HEK293 (cell line): ENCODE measurements at regions not wholly inside any gene's neighbourhood (a gene's known extent, or its start where the extent isn't known, plus 50 kb on each side); places are given as distances from the start of the nearest gene placed in this dataset.
A peak's percentile ranks its signal among the peaks of the same experiment; 100 is the strongest.

Experiments used
- CTCF ChIA-PET: fragments of 350-600 bp; formaldehyde crosslinking; extraction: SDS; loops from one replicate; lab custom pipeline; 2021; ENCODE audit warnings: antibody characterized with exemption; lab: Yijun Ruan, JAX
- POLR2A ChIA-PET: fragments of 300-600 bp; formaldehyde crosslinking; extraction: SDS; loops from one replicate; lab custom pipeline; 2020; ENCODE audit warnings: antibody characterized with exemption, inconsistent platforms; lab: Yijun Ruan, JAX
- H3K27ac ChIP-seq: fragments of 200-500 bp; sonication (Bioruptor generic); 2 replicates; pipeline ENCODE4 v1.5.1; 2014; ENCODE audit warnings: low read depth, low read length, control low read depth, inconsistent platforms; ENCODE audit errors: extremely low read depth
- H3K36me3 ChIP-seq, 2 experiments: fragments of 200-500 bp in 1 of 2; sonication (Bioruptor generic) in 1 of 2; 1 replicate in 1 of 2; 2 replicates in 1 of 2; pipeline ENCODE4 v1.5.1; 2014 to 2017; ENCODE audit warnings: inconsistent platforms in 2 of 2, low read length in 2 of 2; ENCODE audit not compliant: control insufficient read depth in 2 of 2, insufficient read depth in 1 of 2
- H3K4me1 ChIP-seq: fragments of 200-500 bp; sonication (Bioruptor generic); 2 replicates; pipeline ENCODE4 v1.5.1; 2014; ENCODE audit warnings: mild to moderate bottlenecking, low read length, inconsistent platforms; ENCODE audit not compliant: control insufficient read depth, insufficient read depth
- H3K4me3 ChIP-seq: 2 replicates; pipeline ENCODE4 v1.5.1; 2011; ENCODE audit warnings: low read depth, mild to moderate bottlenecking, control low read depth, low read length, moderate library complexity
- H3K9me3 ChIP-seq: fragments of 200-500 bp; sonication (Bioruptor generic); 2 replicates; pipeline ENCODE4 v1.5.1; 2014; ENCODE audit warnings: low read depth, low read length, inconsistent platforms; ENCODE audit not compliant: control insufficient read depth, insufficient read depth
- AEBP2 ChIP-seq: fragments of 450-650 bp; formaldehyde crosslinking; IDR thresholded peaks from 2 replicates; pipeline ENCODE4 v1.5.1; 2016; ENCODE audit warnings: missing biosample characterization, missing genetic modification characterization, borderline replicate concordance
- BCL6B ChIP-seq: fragments of 450-650 bp; formaldehyde crosslinking; IDR thresholded peaks from 2 replicates; pipeline ENCODE4 v1.5.1; 2017; ENCODE audit warnings: missing biosample characterization, missing genetic modification characterization
- CTCF ChIP-seq: fragments of 450-650 bp; formaldehyde crosslinking; IDR thresholded peaks from 2 replicates; pipeline ENCODE4 v1.5.1; 2016; ENCODE audit warnings: missing biosample characterization, missing genetic modification characterization
- GLI4 ChIP-seq: fragments of 450-650 bp; formaldehyde crosslinking; IDR thresholded peaks from 2 replicates; pipeline ENCODE4 v1.5.1; 2016; ENCODE audit warnings: missing biosample characterization, missing genetic modification characterization
- KLF16 ChIP-seq: fragments of 450-650 bp; formaldehyde crosslinking; IDR thresholded peaks from 2 replicates; pipeline ENCODE4 v1.5.1; 2017; ENCODE audit warnings: missing biosample characterization, missing genetic modification characterization
- MZF1 ChIP-seq: fragments of 450-650 bp; formaldehyde crosslinking; IDR thresholded peaks from 2 replicates; pipeline ENCODE4 v1.5.1; 2017; ENCODE audit warnings: missing biosample characterization, missing genetic modification characterization, borderline replicate concordance
- OSR2 ChIP-seq: fragments of 450-650 bp; formaldehyde crosslinking; IDR thresholded peaks from 2 replicates; pipeline ENCODE4 v1.5.1; 2016; ENCODE audit warnings: missing biosample characterization, missing genetic modification characterization
- PRDM1 ChIP-seq: fragments of 450-650 bp; formaldehyde crosslinking; IDR thresholded peaks from 2 replicates; pipeline ENCODE4; 2016; ENCODE audit warnings: missing biosample characterization, missing genetic modification characterization
- YY2 ChIP-seq: fragments of 450-650 bp; formaldehyde crosslinking; IDR thresholded peaks from 2 replicates; pipeline ENCODE4 v1.5.1; 2016; ENCODE audit warnings: missing biosample characterization, missing genetic modification characterization
- ZBTB20 ChIP-seq: fragments of 450-650 bp; formaldehyde crosslinking; IDR thresholded peaks from 2 replicates; pipeline ENCODE4 v1.5.1; 2016; ENCODE audit warnings: missing biosample characterization, missing genetic modification characterization
- ZBTB26 ChIP-seq: fragments of 450-650 bp; formaldehyde crosslinking; optimal IDR thresholded peaks from 2 replicates; pipeline ENCODE3; 2016; ENCODE audit warnings: missing biosample characterization, mild to moderate bottlenecking, missing genetic modification characterization
- ZBTB44 ChIP-seq: fragments of 450-650 bp; IDR thresholded peaks from 2 replicates; pipeline ENCODE4 v1.5.1; 2018; ENCODE audit warnings: missing biosample characterization, mild to moderate bottlenecking, missing genetic modification characterization
- ZNF112 ChIP-seq: fragments of 450-650 bp; formaldehyde crosslinking; IDR thresholded peaks from 2 replicates; pipeline ENCODE4 v1.5.0; 2017; ENCODE audit warnings: missing biosample characterization, missing genetic modification characterization
- ZNF121 ChIP-seq: fragments of 450-650 bp; formaldehyde crosslinking; IDR thresholded peaks from 2 replicates; pipeline ENCODE4 v1.5.1; 2016; ENCODE audit warnings: missing biosample characterization, missing genetic modification characterization
- ZNF157 ChIP-seq: fragments of 450-650 bp; formaldehyde crosslinking; IDR thresholded peaks from 2 replicates; pipeline ENCODE4 v1.5.1; 2016; ENCODE audit warnings: missing biosample characterization, missing genetic modification characterization
- ZNF169 ChIP-seq: fragments of 450-650 bp; formaldehyde crosslinking; IDR thresholded peaks from 2 replicates; pipeline ENCODE4 v1.5.1; 2016; ENCODE audit warnings: missing biosample characterization, missing genetic modification characterization
- ZNF211 ChIP-seq: fragments of 450-650 bp; formaldehyde crosslinking; IDR thresholded peaks from 2 replicates; pipeline ENCODE4 v1.5.1; 2016; ENCODE audit warnings: low read depth, missing biosample characterization, missing genetic modification characterization
- ZNF335 ChIP-seq: fragments of 450-650 bp; formaldehyde crosslinking; conservative IDR thresholded peaks from 2 replicates; pipeline ENCODE4 v1.5.1; 2016; ENCODE audit warnings: missing biosample characterization, missing genetic modification characterization
- ZNF341 ChIP-seq: fragments of 450-650 bp; formaldehyde crosslinking; IDR thresholded peaks from 2 replicates; pipeline ENCODE4; 2016; ENCODE audit warnings: low read depth, missing biosample characterization, missing genetic modification characterization
- ZNF416 ChIP-seq: fragments of 450-650 bp; formaldehyde crosslinking; IDR thresholded peaks from 2 replicates; pipeline ENCODE4 v1.5.1; 2016; ENCODE audit warnings: missing biosample characterization, missing genetic modification characterization
- ZNF473 ChIP-seq: fragments of 450-650 bp; formaldehyde crosslinking; IDR thresholded peaks from 2 replicates; pipeline ENCODE4 v1.5.1; 2017; ENCODE audit warnings: missing biosample characterization, missing genetic modification characterization
- ZNF555 ChIP-seq: fragments of 450-650 bp; formaldehyde crosslinking; conservative IDR thresholded peaks from 2 replicates; pipeline ENCODE4 v1.5.1; 2017; ENCODE audit warnings: missing biosample characterization, mild to moderate bottlenecking, missing genetic modification characterization, inconsistent platforms
- ZNF571 ChIP-seq: fragments of 450-650 bp; formaldehyde crosslinking; IDR thresholded peaks from 2 replicates; pipeline ENCODE4 v1.5.0; 2017; ENCODE audit warnings: missing biosample characterization, missing genetic modification characterization
- ZNF660 ChIP-seq: fragments of 450-650 bp; IDR thresholded peaks from 2 replicates; pipeline ENCODE4 v1.5.1; 2018; ENCODE audit warnings: missing biosample characterization, mild to moderate bottlenecking, missing genetic modification characterization
- ZNF670 ChIP-seq: fragments of 450-650 bp; formaldehyde crosslinking; IDR thresholded peaks from 2 replicates; pipeline ENCODE4 v1.5.1; 2016; ENCODE audit warnings: missing biosample characterization, missing genetic modification characterization, low read depth
- ZNF707 ChIP-seq: fragments of 450-650 bp; formaldehyde crosslinking; IDR thresholded peaks from 2 replicates; pipeline ENCODE4 v1.5.1; 2016; ENCODE audit warnings: missing biosample characterization, missing genetic modification characterization
- ZNF768 ChIP-seq: fragments of 450-650 bp; formaldehyde crosslinking; IDR thresholded peaks from 2 replicates; pipeline ENCODE4 v1.5.1; 2018; ENCODE audit warnings: missing biosample characterization, mild to moderate bottlenecking, missing genetic modification characterization
- ZSCAN30 ChIP-seq: fragments of 450-650 bp; IDR thresholded peaks from 2 replicates; pipeline ENCODE4 v1.5.1; 2018; ENCODE audit warnings: missing biosample characterization, mild to moderate bottlenecking, missing genetic modification characterization, moderate library complexity
- ZXDB ChIP-seq: fragments of 450-650 bp; formaldehyde crosslinking; IDR thresholded peaks from 2 replicates; pipeline ENCODE4 v1.5.1; 2016; ENCODE audit warnings: missing biosample characterization, missing genetic modification characterization
- TF ChIP-seq, protein P1 (sequence below): fragments of 450-650 bp; formaldehyde crosslinking; IDR thresholded peaks from 2 replicates; pipeline ENCODE4 v1.5.1; 2016; ENCODE audit warnings: missing biosample characterization, missing genetic modification characterization

DNA sequence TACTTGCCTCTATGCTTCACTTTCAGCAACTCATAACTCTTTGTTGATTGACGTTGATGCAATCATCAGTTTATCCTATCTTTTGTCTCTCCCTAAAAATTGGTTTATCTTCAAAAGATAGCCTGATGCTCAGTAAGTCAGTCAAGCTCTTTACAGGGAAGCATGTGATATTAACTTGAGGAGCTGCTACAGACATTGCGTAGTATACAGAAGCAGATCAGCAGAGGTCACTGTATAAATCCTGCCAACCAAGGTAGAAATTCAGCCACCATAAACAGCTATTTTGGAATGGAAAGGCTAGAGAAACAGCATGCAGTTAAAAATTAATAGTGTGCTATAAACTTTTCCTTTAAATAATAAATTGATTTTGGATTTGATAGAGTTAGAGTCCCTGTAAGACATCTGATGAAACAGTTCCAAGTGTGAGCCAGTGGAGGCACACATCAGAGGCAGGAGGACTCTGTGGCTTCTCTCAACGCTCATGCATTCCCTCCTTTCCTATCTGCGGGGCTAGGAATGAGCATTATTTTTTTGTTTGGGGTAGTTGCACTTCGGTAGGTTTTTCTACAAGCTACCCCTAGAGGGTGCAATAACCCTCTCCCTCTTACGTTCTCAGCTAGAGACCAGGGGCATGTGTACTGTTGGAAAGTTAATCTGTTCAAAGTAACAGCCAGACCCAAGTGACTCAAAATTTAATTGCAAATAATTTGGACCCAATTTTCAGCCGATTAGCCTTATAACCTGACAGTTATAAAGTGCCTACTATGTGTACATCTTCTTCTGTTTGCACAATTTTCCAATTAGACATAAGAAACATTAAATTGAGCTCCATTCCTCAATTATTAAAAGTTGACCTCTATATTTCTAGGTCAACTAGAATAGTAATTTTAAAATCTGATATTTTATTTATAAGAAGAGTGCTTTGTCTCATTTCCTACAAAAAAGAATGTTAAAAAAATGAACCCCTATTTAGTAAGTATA is 647.7 kb upstream of the SOX9 start:
- POLR2A ChIA-PET = interaction anchor here (0.5 to 1.8 kb wide), 2 partner anchors 283 to 648 kb away, joined by 4 to 12 read pairs; partner anchors contain the start of gene SOX9
- no peak overlapping the region for H3K4me3 ChIP-seq
- H3K36me3 ChIP-seq = no peaks in the 10 kb centered on the region
- H3K4me1 ChIP-seq = no peaks in the 10 kb centered on the region; the same call in 1 of the 2 replicates
- H3K9me3 ChIP-seq = no peaks in the 10 kb centered on the region
- H3K27ac ChIP-seq = no peak overlapping the region
- CTCF ChIA-PET = interaction anchor here (0.5 to 2.6 kb wide), 32 partner anchors 10 to 1066 kb away, joined by 3 to 21 read pairs (median 4); no protein-coding TSS in a partner anchor
- 0 out of 2 replicates have a peak, but pooled peaks have one; percentile 32 for TF ChIP-seq ZBTB44 (tag by site-specific recombination)
- no peak for TF ChIP-seq AEBP2 (tag by site-specific recombination)
- TF ChIP-seq ZSCAN30 (tag by site-specific recombination) = peak; percentile 37; the same call in 1 of the 2 replicates
- TF ChIP-seq BCL6B (tag by site-specific recombination) = no peak
- TF ChIP-seq MZF1 (tag by site-specific recombination) = no peak
- TF ChIP-seq KLF16 (tag by site-specific recombination) = no peak
- no peak for TF ChIP-seq ZNF768
- no peak for TF ChIP-seq ZNF416 (tag by site-specific recombination)
- no peak for TF ChIP-seq GLI4 (tag by site-specific recombination)
- peak; percentile 24; the same call in 1 of the 2 replicates for TF ChIP-seq ZNF341
- no peak for TF ChIP-seq ZNF157 (tag by site-specific recombination)
- no peak for TF ChIP-seq ZNF169 (tag by site-specific recombination)
- no peak for TF ChIP-seq ZNF571
- TF ChIP-seq YY2 (tag by site-specific recombination) = no peak
- no peak for TF ChIP-seq ZNF112 (tag by site-specific recombination)
- no peak for TF ChIP-seq ZNF121 (tag by site-specific recombination)
- TF ChIP-seq CTCF (tag by site-specific recombination) = peak; percentile 55; the same call in 1 of the 2 replicates
- no peak for TF ChIP-seq OSR2 (tag by site-specific recombination)
- TF ChIP-seq ZXDB = 0 out of 2 replicates have a peak, but pooled peaks have one; percentile 20
- no peak for TF ChIP-seq ZNF211 (tag by site-specific recombination)
- TF ChIP-seq ZBTB26 (tag by site-specific recombination) = no peak
- TF ChIP-seq ZNF473 (tag by site-specific recombination) = no peak
- peak; percentile 47; the same call in 1 of the 2 replicates for TF ChIP-seq ZBTB20
- TF ChIP-seq ZNF660 (tag by site-specific recombination) = peak; percentile 28; the same call in 1 of the 2 replicates
- no peak for TF ChIP-seq ZNF335
- no peak for TF ChIP-seq ZNF670 (tag by site-specific recombination)
- no peak for TF ChIP-seq ZNF555 (tag by site-specific recombination)
- no peak for TF ChIP-seq ZNF707 (tag by site-specific recombination)
- TF ChIP-seq, protein P1, sequence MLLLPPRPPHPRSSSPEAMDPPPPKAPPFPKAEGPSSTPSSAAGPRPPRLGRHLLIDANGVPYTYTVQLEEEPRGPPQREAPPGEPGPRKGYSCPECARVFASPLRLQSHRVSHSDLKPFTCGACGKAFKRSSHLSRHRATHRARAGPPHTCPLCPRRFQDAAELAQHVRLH (tag by site-specific recombination) = no peak
- no peak for TF ChIP-seq PRDM1 (tag by site-specific recombination)
